Spleen (tissue), 11 donors: ENCODE measurements at regions not wholly inside any gene's neighbourhood (a gene's known extent, or its start where the extent isn't known, plus 50 kb on each side); places are given as distances from the start of the nearest gene placed in this dataset.

ENCODE experiments used
- DNase-seq: peaks from one replicate; pipeline ENCODE4 v3.0.0-alpha.2; 2020
- H3K27ac ChIP-seq, 8 donors: fragments of 200-600 bp; sonication (generic) in 7 of 8; 1 replicate in 4 of 8; 2 replicates in 4 of 8; pipeline versions ENCODE4 v1.5.0 to v1.8.0; 2016 to 2021; ENCODE audit warnings: inconsistent platforms in 4 of 8, mild to moderate bottlenecking in 4 of 8, moderate library complexity in 1 of 8
- H3K27me3 ChIP-seq, 7 donors: fragments of 200-600 bp; sonication (generic) in 6 of 7; replicated peaks in 1 of 7; 1 replicate in 4 of 7; 2 replicates in 3 of 7; pipeline versions ENCODE4 v1.5.0 to v1.8.0; 2016 to 2021; ENCODE audit warnings: inconsistent platforms in 3 of 7, mild to moderate bottlenecking in 1 of 7
- H3K36me3 ChIP-seq, 6 donors: fragments of 200-600 bp; sonication (generic) in 5 of 6; 1 replicate in 4 of 6; 2 replicates in 2 of 6; pipeline versions ENCODE4 v1.5.0 to v1.8.0; 2016 to 2021; ENCODE audit warnings: inconsistent platforms in 2 of 6
- H3K4me1 ChIP-seq, 6 donors: fragments of 200-600 bp; sonication (generic) in 5 of 6; 1 replicate in 3 of 6; 2 replicates in 3 of 6; pipeline versions ENCODE4 v1.5.0 to v1.8.0; 2016 to 2021; ENCODE audit warnings: inconsistent platforms in 3 of 6
- H3K4me3 ChIP-seq, 8 donors: fragments of 200-600 bp; sonication (generic) in 7 of 8; 1 replicate in 4 of 8; 2 replicates in 4 of 8; pipeline versions ENCODE4 v1.5.0 to v1.8.0; 2016 to 2021; ENCODE audit warnings: inconsistent platforms in 4 of 8, mild to moderate bottlenecking in 4 of 8, moderate library complexity in 2 of 8
- H3K9me3 ChIP-seq, 8 donors: fragments of 200-600 bp; sonication (generic) in 7 of 8; 1 replicate in 4 of 8; 2 replicates in 4 of 8; pipeline versions ENCODE4 v1.5.0 to v1.8.0; 2016 to 2021; ENCODE audit warnings: inconsistent platforms in 4 of 8
- CTCF ChIP-seq, 11 experiments: fragments of 200-600 bp in 7 of 11; fragments of 450-650 bp in 4 of 11; sonication (generic) in 4 of 11; IDR thresholded peaks in 8 of 11; conservative IDR thresholded peaks in 3 of 11; 1 replicate in 7 of 11; 2 replicates in 4 of 11; pipeline versions ENCODE4 v1.4.0 to v1.8.0; 2016 to 2021; ENCODE audit warnings: antibody characterized with exemption in 11 of 11, inconsistent platforms in 4 of 11, mild to moderate bottlenecking in 1 of 11
- POLR2A ChIP-seq, 3 donors: fragments of 450-650 bp; IDR thresholded peaks; one replicate each; pipeline ENCODE4 v1.5.1; 2017; ENCODE audit warnings: antibody characterized with exemption in 3 of 3, mild to moderate bottlenecking in 1 of 3
- POLR2AphosphoS5 ChIP-seq, 3 donors: sonication (generic); formaldehyde crosslinking; IDR thresholded peaks; one replicate each; pipeline ENCODE4 v1.5.1; 2017; ENCODE audit warnings: antibody characterized with exemption in 3 of 3
- WGBS, 5 donors: extraction: QIAGEN DNeasy Blood & Tissue Kit in 3 of 5; methylation state at CpG; one replicate each; pipeline versions ENCODE4 v1.1.5 to v1.1.7; 2013 to 2018; 5-methylcytosine and 5-hydroxymethylcytosine counted together
- intact Hi-C: fragments of 100-400 bp; cut with DNase I; formaldehyde crosslinking; loops from one replicate; pipeline ENCODE4 v1.15.0; 2023; ENCODE audit warnings: low total_unique reads
- donor health status: healthy with polysubstance abuse.
- donor health status: DM: no; HTN: no; CAD: no; lungs with moderate emphysema.
- donor health status: DM: no; HTN: no; CAD: no.
- donor health status: Bipolar disorder and iron deficiency.
- donor health status: healthy.
- donor health status: DM: no; HTN: no; CAD: no.
- donor health status: DM: yes; HTN: yes; CAD: no.

- TF ChIP-seq POLR2A (IDR thresholded peaks at IDR 0.05) = no peak
- TF ChIP-seq CTCF (IDR thresholded peaks at IDR 0.05 in 8 of 11, conservative IDR thresholded peaks at IDR 0.05 in 3 of 11) = no peak
- TF ChIP-seq POLR2AphosphoS5 (IDR thresholded peaks at IDR 0.05) = no peak
- intact Hi-C loops = no loop called here
- no peaks in the 10 kb centered on the region for H3K36me3 ChIP-seq
- DNase-seq = no peak
- H3K9me3 ChIP-seq = no peaks in the 10 kb centered on the region
- no peaks in the 10 kb centered on the region for H3K4me1 ChIP-seq
- no peak overlapping the region for H3K27ac ChIP-seq
- WGBS, 5 donors = 66 to 88% (median 82%) methylated on average over 1 of the region's 1 CpG
- no peak overlapping the region for H3K4me3 ChIP-seq
- H3K27me3 ChIP-seq = peaks cover 0 to 10% (median 0%) of the 10 kb centered on the region in 7 donors
Observed at GRCh38 chr9:16135968-16136367, 583.1 kb downstream of the CCDC171 start.

- 80 to 92% (median 88%) methylated on average over 10 of the region's 10 CpGs for WGBS, 5 donors
- TF ChIP-seq POLR2A (IDR thresholded peaks at IDR 0.05) (no peak), CTCF (IDR thresholded peaks at IDR 0.05 in 8 of 11, conservative IDR thresholded peaks at IDR 0.05 in 3 of 11) (no peak), POLR2AphosphoS5 (IDR thresholded peaks at IDR 0.05) (no peak)
- intact Hi-C loops = no loop called here
Observed at GRCh38 chr9:16136451-16136850, 583.6 kb downstream of the CCDC171 start.

GRCh38 chr9:16136961-16137360 is 584.1 kb downstream of the CCDC171 start:
- Histone ChIP-seq H3K4me3 (no peak overlapping the region), H3K36me3 (no peaks in the 10 kb centered on the region), H3K27ac (no peak overlapping the region), H3K9me3 (no peaks in the 10 kb centered on the region), H3K4me1 (no peaks in the 10 kb centered on the region), H3K27me3 (peaks cover 0 to 10% (median 0%) of the 10 kb centered on the region in 7 donors)
- no peak for DNase-seq
- WGBS, 5 donors = 63 to 85% (median 75%) methylated on average over 4 of the region's 4 CpGs
- TF ChIP-seq POLR2AphosphoS5 (IDR thresholded peaks at IDR 0.05) = no peak
- TF ChIP-seq POLR2A (IDR thresholded peaks at IDR 0.05) = no peak
- TF ChIP-seq CTCF (IDR thresholded peaks at IDR 0.05 in 8 of 11, conservative IDR thresholded peaks at IDR 0.05 in 3 of 11) = no peak
- intact Hi-C loops = no loop called here

More at GRCh38 chr9:16136451-16136850, 583.6 kb downstream of the CCDC171 start:
- Histone ChIP-seq H3K9me3 (no peaks in the 10 kb centered on the region), H3K4me3 (no peak overlapping the region), H3K36me3 (no peaks in the 10 kb centered on the region), H3K27me3 (peaks cover 0 to 10% (median 0%) of the 10 kb centered on the region in 7 donors), H3K27ac (no peak overlapping the region), H3K4me1 (no peaks in the 10 kb centered on the region)
- DNase-seq = no peak

- no peaks in the 10 kb centered on the region for H3K36me3 ChIP-seq
- H3K4me3 ChIP-seq = no peak overlapping the region
- 71 to 81% (median 79%) methylated on average over 16 of the region's 16 CpGs for WGBS, 5 donors
- DNase-seq = no peak
- H3K27ac ChIP-seq = no peak overlapping the region
- no peak for TF ChIP-seq POLR2AphosphoS5 (IDR thresholded peaks at IDR 0.05)
- no peak for TF ChIP-seq POLR2A (IDR thresholded peaks at IDR 0.05)
- TF ChIP-seq CTCF (IDR thresholded peaks at IDR 0.05 in 8 of 11, conservative IDR thresholded peaks at IDR 0.05 in 3 of 11) = no peak
- H3K9me3 ChIP-seq = no peaks in the 10 kb centered on the region
- peaks cover 0 to 10% (median 0%) of the 10 kb centered on the region in 7 donors for H3K27me3 ChIP-seq
- intact Hi-C loops = no loop called here
- no peaks in the 10 kb centered on the region for H3K4me1 ChIP-seq
Observed at GRCh38 chr9:16138561-16139491, 586.0 kb downstream of the CCDC171 start.
